ENCODE measurements at regions not wholly inside any gene's neighbourhood (a gene's known extent, or its start where the extent isn't known, plus 50 kb on each side); places are given as distances from the start of the nearest gene placed in this dataset.
A peak's percentile ranks its signal among the peaks of the same experiment; 100 is the strongest.
"Not testable (repeated sequence)": the region's sequence is repeated elsewhere in the genome, so short reads cannot be mapped to it uniquely, and the experiment has no call there.

- DNase-seq (ENCODE audit: low spot score), result no peak
Measured at GRCh38 chr2:41314511-41315070, 733.2 kb upstream of the PKDCC start.

DNA sequence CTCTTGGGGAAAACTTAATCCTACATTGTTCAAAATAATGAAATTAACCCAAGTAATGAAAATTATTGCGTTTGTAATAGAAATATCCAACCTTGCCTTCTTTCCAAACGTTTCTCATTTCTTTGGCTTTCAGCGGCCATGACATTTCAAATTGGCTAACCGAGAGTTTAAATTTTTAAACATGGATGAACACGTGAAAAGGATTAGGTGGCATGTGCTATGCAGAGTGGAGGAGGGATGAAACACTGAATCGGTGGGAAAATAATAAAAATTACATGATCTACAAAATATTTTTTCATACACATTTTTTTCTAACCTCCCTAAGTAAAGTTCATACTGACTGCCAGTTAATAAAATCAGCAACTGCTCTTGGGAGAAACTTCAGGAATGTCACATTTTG lies 728.4 kb upstream of the PKDCC start:
- no peak for DNase-seq (ENCODE audit: low spot score)

- no peak for DNase-seq (ENCODE audit: low spot score)
Measured at GRCh38 chr2:41320491-41320890, 727.3 kb upstream of the PKDCC start.

DNA sequence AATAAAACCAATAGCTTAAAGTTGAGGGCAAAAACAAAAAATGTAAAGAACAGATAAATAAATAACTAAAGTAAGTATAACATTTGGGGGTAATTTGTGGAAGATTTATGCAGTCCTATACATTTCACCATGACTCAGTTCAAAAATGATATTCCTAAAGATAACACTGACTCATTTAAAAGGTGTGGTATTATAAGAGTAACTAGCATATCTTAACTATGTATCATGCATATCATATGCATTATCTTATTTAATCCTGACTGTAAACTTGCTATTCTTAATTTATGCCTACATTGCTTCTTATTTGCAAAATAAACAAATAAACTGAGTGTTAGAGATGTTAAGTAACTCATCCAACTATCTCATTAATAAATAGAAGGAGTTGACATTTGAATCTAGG lies 726.5 kb upstream of the PKDCC start:
- DNase-seq (ENCODE audit: low spot score), result no peak

DNA sequence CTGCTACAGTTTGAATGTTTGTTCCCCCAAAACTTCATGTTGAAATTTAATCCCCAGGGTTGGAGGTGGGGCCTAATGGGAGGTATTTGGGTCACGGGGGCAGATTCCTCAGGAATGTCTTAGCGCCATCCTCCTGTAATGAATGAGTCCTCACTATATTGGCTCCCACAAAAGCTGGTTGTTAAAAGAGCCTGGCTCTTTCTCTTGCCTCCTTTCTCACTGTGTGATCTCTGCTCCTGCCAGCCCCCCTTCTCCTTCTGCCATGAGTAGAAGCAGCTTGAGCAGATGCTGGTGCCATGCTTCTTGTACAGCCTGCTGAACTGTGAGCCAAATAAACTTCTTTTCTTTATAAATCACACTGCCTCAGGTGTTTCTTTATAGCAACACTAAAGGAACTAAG lies 721.0 kb upstream of the PKDCC start:
- DNase-seq (ENCODE audit: low spot score), result peak; percentile 24

GRCh38 chr2:41329040-41329439 lies 718.8 kb upstream of the PKDCC start:
- no peak for DNase-seq (ENCODE audit: low spot score)

- DNase-seq (ENCODE audit: low spot score), result no peak
Measured at GRCh38 chr2:41334159-41334558, 713.7 kb upstream of the PKDCC start.

GRCh38 chr2:41335573-41335972 lies 712.2 kb upstream of the PKDCC start:
- DNase-seq (ENCODE audit: low spot score), result not testable (repeated sequence)

DNA sequence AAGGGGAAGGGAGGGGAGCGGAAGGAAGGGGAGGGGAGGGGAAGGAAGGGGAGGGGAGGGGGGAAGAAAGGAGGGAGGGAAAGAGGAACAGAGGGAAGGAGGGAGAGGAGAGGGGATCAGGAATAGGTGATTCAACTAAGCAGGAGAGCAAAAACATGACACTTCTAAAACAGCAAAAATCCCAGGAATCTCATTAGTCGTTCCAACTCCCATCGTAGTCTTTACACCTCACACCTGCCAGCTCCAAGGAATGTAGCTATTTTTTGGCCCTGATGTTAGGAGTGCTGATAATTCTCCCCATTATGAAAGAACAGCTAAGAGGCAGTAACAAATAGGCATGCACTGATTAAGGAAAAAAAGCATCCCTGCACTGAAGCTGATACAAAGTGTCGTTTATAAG lies 709.9 kb upstream of the PKDCC start:
- DNase-seq (ENCODE audit: low spot score), result no peak

DNA sequence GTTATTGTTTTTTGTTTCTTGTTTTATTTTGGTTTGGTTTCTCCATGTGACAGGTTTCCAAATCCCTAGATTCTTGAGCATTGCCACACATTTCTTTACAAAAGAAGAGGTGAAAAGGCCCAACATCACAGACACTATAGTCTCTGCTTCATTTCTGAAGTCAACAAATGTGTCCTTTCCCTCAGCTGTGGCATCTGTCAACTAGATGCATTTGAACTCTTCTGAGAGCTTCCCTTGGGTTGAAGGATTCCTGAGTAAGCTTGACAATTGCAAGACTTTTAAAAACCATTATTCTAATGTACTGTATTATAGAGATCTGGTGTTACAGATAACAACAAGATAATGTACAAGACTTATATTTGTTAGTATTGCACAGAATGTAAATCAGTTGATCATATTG lies 703.3 kb upstream of the PKDCC start:
- DNase-seq (ENCODE audit: low spot score), result no peak

- DNase-seq (ENCODE audit: low spot score), result no peak
Measured at GRCh38 chr2:41353060-41353459, 694.8 kb upstream of the PKDCC start.

DNA sequence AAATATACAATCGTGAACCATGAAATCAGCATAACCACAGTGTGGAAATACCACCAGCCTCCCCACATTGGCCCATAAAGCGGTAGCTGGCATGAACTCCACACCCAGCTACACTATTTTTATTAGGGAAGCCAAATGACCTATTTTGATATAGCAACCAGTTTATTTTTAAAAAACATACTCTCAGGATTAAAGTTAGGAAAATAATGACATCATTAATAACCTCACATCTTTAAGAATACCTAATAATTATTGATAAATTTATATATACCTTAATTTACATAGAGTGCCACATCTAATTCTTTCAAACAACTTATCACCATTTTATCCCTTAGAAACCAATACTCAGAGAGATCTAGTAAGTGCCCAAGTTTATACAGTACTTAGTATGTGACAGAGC lies 692.0 kb upstream of the PKDCC start:
- DNase-seq (ENCODE audit: low spot score), result no peak

DNA sequence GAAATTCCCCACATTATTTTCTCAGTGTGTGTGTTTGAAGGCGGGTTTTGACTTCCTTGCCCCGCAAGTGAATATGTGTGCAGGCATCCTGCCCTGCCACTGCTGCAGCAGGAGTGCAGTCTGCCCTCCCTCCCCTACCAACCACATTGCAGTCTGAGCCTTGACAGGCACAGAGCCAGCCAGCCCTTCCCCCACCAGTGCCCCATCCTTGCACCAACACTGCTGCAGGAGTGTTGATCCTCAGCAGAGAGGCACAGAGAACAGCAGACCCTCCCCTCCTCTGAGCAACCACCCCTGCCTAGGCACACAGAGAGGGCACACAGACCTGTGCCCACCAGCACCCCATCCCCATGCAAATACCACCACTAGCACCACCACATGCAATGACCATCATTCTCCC lies 683.0 kb upstream of the PKDCC start:
- DNase-seq (ENCODE audit: low spot score), result no peak

GRCh38 chr2:41375901-41376300 lies 671.9 kb upstream of the PKDCC start:
- DNase-seq (ENCODE audit: low spot score), result no peak

- no peak for DNase-seq (ENCODE audit: low spot score)
Measured at GRCh38 chr2:41377837-41378236, 670.0 kb upstream of the PKDCC start.

DNA sequence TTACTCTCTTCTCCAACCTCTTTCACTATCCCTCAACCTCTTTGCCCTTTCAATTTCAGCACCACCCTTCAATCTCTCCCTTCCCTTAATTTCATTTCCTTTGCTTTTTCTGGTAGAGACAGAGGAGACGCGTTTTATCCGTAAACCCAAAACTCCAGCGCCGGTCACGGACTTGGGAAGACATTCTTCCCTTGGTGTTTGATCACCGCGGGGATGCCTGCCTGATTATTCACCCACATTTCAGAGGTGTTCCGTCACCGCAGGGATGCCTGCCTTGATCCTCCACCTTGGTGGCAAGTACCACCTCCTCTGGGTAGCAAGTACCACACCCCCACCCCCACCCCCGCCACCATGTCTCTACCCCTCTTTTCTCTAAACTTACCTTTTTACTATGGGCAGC lies 669.4 kb upstream of the PKDCC start:
- no peak for DNase-seq (ENCODE audit: low spot score)

- DNase-seq (ENCODE audit: low spot score), result no peak
Measured at GRCh38 chr2:41379496-41380221, 668.2 kb upstream of the PKDCC start.

- DNase-seq (ENCODE audit: low spot score), result no peak
Measured at GRCh38 chr2:41381701-41382100, 666.1 kb upstream of the PKDCC start.

- DNase-seq (ENCODE audit: low spot score), result no peak
Measured at GRCh38 chr2:41387519-41387918, 660.3 kb upstream of the PKDCC start.

- DNase-seq (ENCODE audit: low spot score), result no peak
Measured at GRCh38 chr2:41393621-41394020, 654.2 kb upstream of the PKDCC start.

- DNase-seq (ENCODE audit: low spot score), result no peak
Measured at GRCh38 chr2:41394541-41394940, 653.3 kb upstream of the PKDCC start.

DNA sequence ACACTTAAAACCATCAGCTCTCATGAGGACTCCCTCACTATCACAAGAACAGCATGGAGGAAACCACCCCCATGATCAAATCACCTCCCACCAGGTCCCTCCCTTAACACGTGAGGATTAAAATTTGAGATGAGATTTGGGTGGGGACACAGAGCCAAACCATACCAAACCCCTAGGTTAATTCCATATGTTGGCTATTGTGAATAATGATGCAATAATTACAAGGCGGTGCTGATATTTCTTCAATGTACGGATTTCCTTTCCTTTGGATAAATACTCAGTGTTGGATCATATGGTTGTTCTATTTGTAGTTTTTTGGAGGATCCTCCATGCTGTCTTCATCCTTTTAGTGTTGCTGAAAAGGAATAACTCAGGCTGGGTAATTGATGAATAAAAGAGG lies 652.1 kb upstream of the PKDCC start:
- no peak for DNase-seq (ENCODE audit: low spot score)

DNA sequence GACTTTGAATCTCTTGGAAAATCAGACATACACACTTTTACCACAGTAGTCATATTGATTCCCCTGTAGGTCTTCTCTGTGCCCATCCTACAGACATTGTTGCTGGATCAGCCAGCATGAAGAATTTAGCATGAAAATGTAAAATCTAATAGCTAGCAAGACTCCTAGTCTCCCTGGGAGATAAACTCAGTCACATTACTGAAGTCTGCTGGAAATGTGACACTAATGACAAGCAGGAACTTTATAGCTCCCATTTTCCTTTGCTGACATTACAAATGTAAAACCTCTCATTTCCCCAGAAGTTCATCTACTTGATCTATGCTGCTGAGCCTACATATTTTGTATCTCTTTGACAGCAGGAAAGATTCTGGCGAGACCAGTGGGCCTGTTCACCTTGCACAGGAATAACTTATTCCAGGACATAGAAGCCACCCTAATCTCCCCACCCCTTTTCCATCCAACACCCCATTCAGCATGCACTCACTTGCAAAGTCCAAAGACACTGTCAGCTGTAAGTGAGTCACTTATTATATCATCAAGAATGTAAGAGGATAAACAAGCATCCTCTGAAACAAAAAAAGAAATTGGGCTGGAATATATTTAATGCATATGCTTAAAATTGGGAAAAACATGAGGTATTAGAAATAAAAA lies 648.3 kb upstream of the PKDCC start:
- DNase-seq (ENCODE audit: low spot score), result no peak

All from D341Med (cell line).